Right cardiac atrium (tissue), 5 donors: ENCODE measurements at regions not wholly inside any gene's neighbourhood (a gene's known extent, or its start where the extent isn't known, plus 50 kb on each side); places are given as distances from the start of the nearest gene placed in this dataset.

ENCODE experiments used
- ATAC-seq, 2 donors: fragments of 200-7000 bp; cut with Tn5 transposase; one replicate each; pipeline versions ENCODE4 v1.8.0 to v1.9.1; 2020; ENCODE audit warnings: moderate library complexity in 2 of 2, mild to moderate bottlenecking in 1 of 2
- DNase-seq, 3 donors: peaks; one replicate each; pipeline ENCODE4 v3.0.0-alpha.2; 2020
- H3K27ac ChIP-seq: one replicate; pipeline ENCODE4 v1.5.1; 2013; ENCODE audit warnings: mild to moderate bottlenecking, low read length, control low read depth, moderate library complexity
- H3K27me3 ChIP-seq: one replicate; pipeline ENCODE4 v1.6.1; 2013; ENCODE audit not compliant: control insufficient read depth, insufficient read depth
- H3K4me1 ChIP-seq: one replicate; pipeline ENCODE4 v1.6.1; 2013; ENCODE audit warnings: low read length; ENCODE audit not compliant: control insufficient read depth, insufficient read depth
- H3K4me3 ChIP-seq: one replicate; pipeline ENCODE4 v1.5.1; 2013; ENCODE audit warnings: low read length, control low read depth
- H3K9me3 ChIP-seq: one replicate; pipeline ENCODE4 v1.6.1; 2013; ENCODE audit warnings: low read length; ENCODE audit not compliant: control insufficient read depth
- WGBS: extraction: QIAGEN DNeasy Blood & Tissue Kit; methylation state at CpG from one replicate; pipeline ENCODE4 v1.1.7; 2013; 5-methylcytosine and 5-hydroxymethylcytosine counted together
- intact Hi-C, 4 donors: fragments of 100-400 bp; cut with DNase I; formaldehyde crosslinking; loops; one replicate each; pipeline versions ENCODE4 v1.11.0 to v1.14.0; 2022 to 2023
- donor health status: healthy with polysubstance abuse.
- donor health status: DM: no; HTN: yes; CAD: no.
- donor health status: DM: no; HTN: no; CAD: no.
- donor health status: DM: no; HTN: yes; CAD: no; lungs with severe emphysema.
- donor health status: DM: yes; HTN: yes; CAD: no.

DNA sequence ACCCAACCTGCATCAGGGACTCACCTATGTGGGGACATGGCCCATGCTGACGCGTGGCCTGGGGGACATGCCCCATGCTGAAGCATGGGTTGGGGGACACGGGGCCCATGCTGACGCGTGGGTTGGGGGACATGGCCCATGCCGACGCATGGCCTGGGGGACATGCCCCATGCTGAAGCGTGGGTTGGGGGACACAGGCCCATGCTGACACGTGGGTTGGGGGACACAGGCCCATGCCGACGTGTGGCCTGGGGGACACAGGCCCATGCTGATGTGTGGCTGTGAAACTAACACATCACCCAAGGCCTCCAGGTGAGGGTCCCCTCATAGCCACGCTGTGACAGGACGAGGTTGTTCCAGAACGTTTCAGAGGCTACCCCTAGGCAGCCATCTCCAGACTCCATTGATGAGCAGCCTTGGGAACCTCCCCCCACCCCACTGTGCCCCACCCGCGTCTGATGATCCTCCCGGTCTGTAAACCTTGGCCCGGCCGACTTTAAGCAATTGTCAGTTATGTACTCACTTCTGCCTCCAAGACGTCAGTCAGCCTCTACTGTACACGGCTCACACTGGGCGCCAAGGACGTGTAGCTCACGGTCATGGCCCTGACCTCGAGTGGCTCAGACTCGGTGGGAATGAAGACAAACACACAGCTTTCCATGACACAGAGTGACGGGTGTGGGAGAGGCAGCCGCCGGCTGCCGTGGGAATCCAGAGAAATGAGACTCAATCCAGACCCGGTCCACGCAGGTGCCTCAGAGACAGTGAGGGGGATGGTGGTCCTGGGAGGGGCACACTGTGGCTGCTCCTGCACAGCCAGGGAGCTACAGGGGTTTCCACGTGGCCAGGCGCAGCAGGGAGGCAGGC lies 50.2 kb upstream of the SLC66A3 start:
- DNase-seq = no peak
- peak; percentile 24 to 29 for ATAC-seq
- intact Hi-C loops = no loop called here
- Histone ChIP-seq H3K4me3 (no peak overlapping the region), H3K27me3 (no peaks in the 10 kb centered on the region), H3K27ac (no peak overlapping the region), H3K9me3 (no peaks in the 10 kb centered on the region), H3K4me1 (no peaks in the 10 kb centered on the region)
- 87% methylated on average over 34 of the region's 34 CpGs for WGBS
